ENCODE measurements at regions not wholly inside any gene's neighbourhood (a gene's known extent, or its start where the extent isn't known, plus 50 kb on each side); places are given as distances from the start of the nearest gene placed in this dataset.

DNA sequence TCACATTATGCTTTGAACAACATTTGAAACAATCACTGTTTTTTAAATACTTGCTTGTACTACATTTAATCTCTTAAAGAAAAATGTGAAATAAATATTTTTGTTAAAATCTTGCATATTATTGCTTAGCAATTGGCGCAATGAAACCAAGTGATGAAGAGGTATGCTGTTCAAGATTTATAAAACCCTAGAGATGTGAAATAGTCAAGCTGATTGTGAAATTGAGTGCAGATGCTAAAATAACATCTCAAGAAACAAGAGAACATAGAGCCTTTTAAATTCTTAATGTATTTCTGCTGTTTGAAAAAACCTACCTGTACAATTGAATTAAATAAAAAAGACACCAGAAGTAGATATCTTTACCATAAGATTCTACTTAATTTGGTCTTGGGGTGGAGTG, 179.2 kb upstream of the MCHR2 start:
- intact Hi-C loops (cut with micrococcal nuclease): no loop called here

DNA sequence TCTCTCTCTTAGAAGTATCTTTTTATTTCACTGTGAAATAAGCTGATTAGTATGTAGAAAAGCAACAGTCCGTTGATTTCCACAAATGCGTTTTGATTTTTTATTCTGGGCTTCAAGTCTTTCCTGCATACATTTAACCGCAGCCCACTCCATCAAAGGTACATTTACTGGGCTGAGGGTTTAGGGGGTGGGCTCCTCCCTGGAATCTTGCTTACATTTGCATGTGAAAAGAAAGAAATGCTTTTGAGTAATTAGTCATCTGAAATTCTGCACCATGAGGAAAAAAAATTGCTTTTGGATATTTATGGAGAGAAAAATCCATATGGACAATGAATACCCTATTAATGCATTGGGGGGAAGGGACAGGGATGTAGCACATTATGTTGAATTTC, 178.3 kb upstream of the MCHR2 start:
- Histone ChIP-seq H3K4me2 (replicated peaks; ENCODE audit: low read depth, low read length, poor library complexity, severe bottlenecking) (no peak overlapping the region), H3K9ac (ENCODE audit: low read length) (no peak overlapping the region), H4K20me1 (ENCODE audit: control insufficient read depth, insufficient read depth, low read length, poor library complexity, severe bottlenecking) (no peaks in the 10 kb centered on the region), H3K4me1 (ENCODE audit: control insufficient read depth in 2 of 2, insufficient read depth in 2 of 2, low read length in 2 of 2) (no peaks in the 10 kb centered on the region), H2AFZ (ENCODE audit: insufficient read depth, low read depth, low read length, poor library complexity, severe bottlenecking) (no peak overlapping the region), H3K9me3 (ENCODE audit: control extremely low read depth in 1 of 3, control insufficient read depth in 2 of 3, insufficient read depth in 1 of 3, low read length in 2 of 3) (no peaks in the 10 kb centered on the region), H3K4me3 (ENCODE audit: control extremely low read depth in 1 of 5, extremely low read depth in 1 of 5, insufficient read depth in 1 of 5, low read depth in 2 of 5, low read length in 4 of 5) (no peak overlapping the region), H3K27me3 (replicated peaks in 1 of 4; ENCODE audit: control extremely low read depth in 1 of 4, control insufficient read depth in 3 of 4, insufficient read depth in 4 of 4, low read length in 3 of 4) (no peaks in the 10 kb centered on the region), H3K36me3 (replicated peaks in 1 of 2; ENCODE audit: control extremely low read depth in 1 of 2, control insufficient read depth in 1 of 2, extremely low read depth in 1 of 2, insufficient read depth in 2 of 2, low read length in 1 of 2) (no peaks in the 10 kb centered on the region), H3K79me2 (ENCODE audit: control insufficient read depth, insufficient read depth, low read length) (no peaks in the 10 kb centered on the region), H3K27ac (ENCODE audit: low read length in 2 of 2) (no peak overlapping the region)
- POLR2A ChIA-PET: no interaction called here
- TF ChIP-seq, protein P1, sequence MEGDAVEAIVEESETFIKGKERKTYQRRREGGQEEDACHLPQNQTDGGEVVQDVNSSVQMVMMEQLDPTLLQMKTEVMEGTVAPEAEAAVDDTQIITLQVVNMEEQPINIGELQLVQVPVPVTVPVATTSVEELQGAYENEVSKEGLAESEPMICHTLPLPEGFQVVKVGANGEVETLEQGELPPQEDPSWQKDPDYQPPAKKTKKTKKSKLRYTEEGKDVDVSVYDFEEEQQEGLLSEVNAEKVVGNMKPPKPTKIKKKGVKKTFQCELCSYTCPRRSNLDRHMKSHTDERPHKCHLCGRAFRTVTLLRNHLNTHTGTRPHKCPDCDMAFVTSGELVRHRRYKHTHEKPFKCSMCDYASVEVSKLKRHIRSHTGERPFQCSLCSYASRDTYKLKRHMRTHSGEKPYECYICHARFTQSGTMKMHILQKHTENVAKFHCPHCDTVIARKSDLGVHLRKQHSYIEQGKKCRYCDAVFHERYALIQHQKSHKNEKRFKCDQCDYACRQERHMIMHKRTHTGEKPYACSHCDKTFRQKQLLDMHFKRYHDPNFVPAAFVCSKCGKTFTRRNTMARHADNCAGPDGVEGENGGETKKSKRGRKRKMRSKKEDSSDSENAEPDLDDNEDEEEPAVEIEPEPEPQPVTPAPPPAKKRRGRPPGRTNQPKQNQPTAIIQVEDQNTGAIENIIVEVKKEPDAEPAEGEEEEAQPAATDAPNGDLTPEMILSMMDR (IDR thresholded peaks at IDR 0.05): no peak
- TF ChIP-seq EZH2 (IDR thresholded peaks at IDR 0.05; ENCODE audit: borderline replicate concordance, insufficient read depth, low read depth, low read length, poor library complexity, severe bottlenecking): no peak
- no CpG with 5 or more reads among the region's 3 CpGs for WGBS (ENCODE audit: insufficient coverage)
- DNase-seq: no peak
- Mint-ChIP-seq H3K4me1 (no peaks in the 10 kb centered on the region), H3K9me3 (ENCODE audit: insufficient read depth) (no peaks in the 10 kb centered on the region), H3K27ac (no peak overlapping the region), H3K27me3 (peaks cover 6% of the 10 kb centered on the region), H3K4me3 (no peak overlapping the region)
- CTCF ChIA-PET: no interaction called here
- intact Hi-C loops (cut with micrococcal nuclease): no loop called here
- ATAC-seq (ENCODE audit: low read depth): no peak

More for the DNA sequence above, 179.2 kb upstream of the MCHR2 start:
- Histone ChIP-seq H4K20me1 (ENCODE audit: control insufficient read depth, insufficient read depth, low read length, poor library complexity, severe bottlenecking) (no peaks in the 10 kb centered on the region), H2AFZ (ENCODE audit: insufficient read depth, low read depth, low read length, poor library complexity, severe bottlenecking) (no peak overlapping the region), H3K27ac (ENCODE audit: low read length in 2 of 2) (no peak overlapping the region), H3K36me3 (replicated peaks in 1 of 2; ENCODE audit: control extremely low read depth in 1 of 2, control insufficient read depth in 1 of 2, extremely low read depth in 1 of 2, insufficient read depth in 2 of 2, low read length in 1 of 2) (no peaks in the 10 kb centered on the region), H3K9me3 (ENCODE audit: control extremely low read depth in 1 of 3, control insufficient read depth in 2 of 3, insufficient read depth in 1 of 3, low read length in 2 of 3) (no peaks in the 10 kb centered on the region), H3K4me1 (ENCODE audit: control insufficient read depth in 2 of 2, insufficient read depth in 2 of 2, low read length in 2 of 2) (no peaks in the 10 kb centered on the region), H3K9ac (ENCODE audit: low read length) (no peak overlapping the region), H3K4me2 (replicated peaks; ENCODE audit: low read depth, low read length, poor library complexity, severe bottlenecking) (no peak overlapping the region), H3K79me2 (ENCODE audit: control insufficient read depth, insufficient read depth, low read length) (no peaks in the 10 kb centered on the region), H3K27me3 (replicated peaks in 1 of 4; ENCODE audit: control extremely low read depth in 1 of 4, control insufficient read depth in 3 of 4, insufficient read depth in 4 of 4, low read length in 3 of 4) (no peaks in the 10 kb centered on the region), H3K4me3 (ENCODE audit: control extremely low read depth in 1 of 5, extremely low read depth in 1 of 5, insufficient read depth in 1 of 5, low read depth in 2 of 5, low read length in 4 of 5) (no peak overlapping the region)
- Mint-ChIP-seq H3K27ac (no peak overlapping the region), H3K27me3 (peaks cover 6% of the 10 kb centered on the region), H3K4me1 (no peaks in the 10 kb centered on the region), H3K4me3 (no peak overlapping the region), H3K9me3 (ENCODE audit: insufficient read depth) (no peaks in the 10 kb centered on the region)
- ChIA-PET POLR2A (no interaction called here), CTCF (no interaction called here)
- DNase-seq (no peak), ATAC-seq (ENCODE audit: low read depth) (no peak)
- WGBS (ENCODE audit: insufficient coverage): no CpG with 5 or more reads among the region's 1 CpG
- TF ChIP-seq EZH2 (IDR thresholded peaks at IDR 0.05; ENCODE audit: borderline replicate concordance, insufficient read depth, low read depth, low read length, poor library complexity, severe bottlenecking): no peak
- TF ChIP-seq, protein P1 (IDR thresholded peaks at IDR 0.05): no peak
